Trophoblast cell (in vitro differentiated cells and primary cell): ENCODE measurements at regions not wholly inside any gene's neighbourhood (a gene's known extent, or its start where the extent isn't known, plus 50 kb on each side); places are given as distances from the start of the nearest gene placed in this dataset.

ENCODE experiments used
- DNase-seq, 2 donors: peaks; one replicate each; pipeline ENCODE4 v3.0.0-alpha.2; 2016
- H2AFZ ChIP-seq: 2 replicates; pipeline ENCODE4 v1.6.1; 2013; ENCODE audit warnings: low read length, moderate library complexity, mild to moderate bottlenecking; ENCODE audit not compliant: insufficient read depth, poor library complexity
- H2AK5ac ChIP-seq: 2 replicates; pipeline ENCODE4 v1.6.1; 2013; ENCODE audit warnings: mild to moderate bottlenecking, low read length
- H2BK120ac ChIP-seq: 2 replicates; pipeline ENCODE4 v1.6.1; 2013; ENCODE audit warnings: low read length, mild to moderate bottlenecking, moderate library complexity; ENCODE audit not compliant: insufficient read depth, poor library complexity
- H2BK12ac ChIP-seq: 2 replicates; pipeline ENCODE4 v1.6.1; 2013; ENCODE audit warnings: mild to moderate bottlenecking, low read length, moderate library complexity
- H2BK5ac ChIP-seq: 2 replicates; pipeline ENCODE4 v1.6.1; 2013; ENCODE audit warnings: low read length, low read depth, moderate library complexity, mild to moderate bottlenecking; ENCODE audit not compliant: poor library complexity
- H3K14ac ChIP-seq: 2 replicates; pipeline ENCODE4 v1.6.1; 2013; ENCODE audit warnings: mild to moderate bottlenecking, low read length
- H3K18ac ChIP-seq: 2 replicates; pipeline ENCODE4 v1.6.1; 2013; ENCODE audit warnings: mild to moderate bottlenecking, low read length
- H3K23ac ChIP-seq: 2 replicates; pipeline ENCODE4 v1.6.1; 2013; ENCODE audit warnings: low read length
- H3K27ac ChIP-seq: 2 replicates; pipeline ENCODE4 v1.5.1; 2013; ENCODE audit warnings: low read depth, mild to moderate bottlenecking, inconsistent platforms, low read length, moderate library complexity
- H3K27me3 ChIP-seq: 2 replicates; pipeline ENCODE4 v1.6.1; 2013; ENCODE audit warnings: inconsistent platforms, mild to moderate bottlenecking, low read length, moderate library complexity; ENCODE audit not compliant: insufficient read depth
- H3K36me3 ChIP-seq, 2 experiments: 1 replicate in 1 of 2; 2 replicates in 1 of 2; pipeline ENCODE4 v1.6.1; 2013; ENCODE audit warnings: low read length in 2 of 2, mild to moderate bottlenecking in 2 of 2, moderate library complexity in 1 of 2; ENCODE audit not compliant: insufficient read depth in 2 of 2, control insufficient read depth in 1 of 2
- H3K4ac ChIP-seq: 2 replicates; pipeline ENCODE4 v1.6.1; 2013; ENCODE audit warnings: low read depth, mild to moderate bottlenecking, low read length, moderate library complexity
- H3K4me1 ChIP-seq, 2 experiments: 1 replicate in 1 of 2; 2 replicates in 1 of 2; pipeline ENCODE4 v1.6.1; 2013; ENCODE audit warnings: low read length in 2 of 2, mild to moderate bottlenecking in 2 of 2, moderate library complexity in 1 of 2; ENCODE audit not compliant: insufficient read depth in 2 of 2, control insufficient read depth in 1 of 2
- H3K4me2 ChIP-seq: 2 replicates; pipeline ENCODE4 v1.6.1; 2013; ENCODE audit warnings: inconsistent platforms, mild to moderate bottlenecking, low read length, moderate library complexity
- H3K4me3 ChIP-seq: 2 replicates; pipeline ENCODE4 v1.5.1; 2013; ENCODE audit warnings: mild to moderate bottlenecking, low read depth, low read length, inconsistent platforms
- H3K79me1 ChIP-seq: one replicate; pipeline ENCODE4 v1.6.1; 2013; ENCODE audit warnings: low read length
- H3K79me2 ChIP-seq: 2 replicates; pipeline ENCODE4 v1.6.1; 2013; ENCODE audit warnings: low read length, mild to moderate bottlenecking; ENCODE audit not compliant: control insufficient read depth, insufficient read depth, poor library complexity
- H3K9ac ChIP-seq: 2 replicates; pipeline ENCODE4 v1.6.1; 2013; ENCODE audit warnings: mild to moderate bottlenecking, low read length
- H3K9me3 ChIP-seq: 2 replicates; pipeline ENCODE4 v1.6.1; 2013; ENCODE audit warnings: low read depth, mild to moderate bottlenecking, control low read depth, inconsistent platforms, low read length; ENCODE audit not compliant: insufficient read depth
- H4K12ac ChIP-seq: 2 replicates; pipeline ENCODE4 v1.6.1; 2013; ENCODE audit warnings: low read depth, mild to moderate bottlenecking, low read length, moderate library complexity
- H4K8ac ChIP-seq: 2 replicates; pipeline ENCODE4 v1.6.1; 2013; ENCODE audit warnings: low read depth, mild to moderate bottlenecking, low read length, moderate library complexity
- H4K91ac ChIP-seq: one replicate; pipeline ENCODE4 v1.6.1; 2013; ENCODE audit warnings: low read depth, mild to moderate bottlenecking, low read length, moderate library complexity
- WGBS: extraction: QIAGEN DNeasy Blood & Tissue Kit; methylation state at CpG from one replicate; pipeline ENCODE4 v1.1.7; 2013; ENCODE audit warnings: missing lambda C conversion rate; ENCODE audit not compliant: insufficient read length, insufficient coverage; ENCODE audit errors: extremely low coverage; 5-methylcytosine and 5-hydroxymethylcytosine counted together

- no peak overlapping the region for H3K4me3 ChIP-seq
- H2BK5ac ChIP-seq: no peak overlapping the region
- no peak overlapping the region for H3K4me2 ChIP-seq
- H2BK12ac ChIP-seq: no peak overlapping the region
- H4K12ac ChIP-seq: no peak overlapping the region
- H3K23ac ChIP-seq: no peak overlapping the region
- H3K9me3 ChIP-seq: no peaks in the 10 kb centered on the region
- H2AK5ac ChIP-seq: no peak overlapping the region
- H4K91ac ChIP-seq: no peak overlapping the region
- H3K4ac ChIP-seq: no peak overlapping the region
- H3K27ac ChIP-seq: no peak overlapping the region
- H3K27me3 ChIP-seq: no peaks in the 10 kb centered on the region
- H3K79me1 ChIP-seq: no peaks in the 10 kb centered on the region
- no peak overlapping the region for H3K9ac ChIP-seq
- no peak overlapping the region for H2AFZ ChIP-seq
- no peak overlapping the region for H3K14ac ChIP-seq
- peak in 1 of 2 donors; percentile 3 for DNase-seq
- no CpG with 5 or more reads among the region's 5 CpGs for WGBS
- no peaks in the 10 kb centered on the region for H3K36me3 ChIP-seq
- H2BK120ac ChIP-seq: no peak overlapping the region
- H3K18ac ChIP-seq: no peak overlapping the region
- H3K79me2 ChIP-seq: no peaks in the 10 kb centered on the region
- H3K4me1 ChIP-seq: no peaks in the 10 kb centered on the region
- H4K8ac ChIP-seq: no peak overlapping the region
Observed at GRCh38 chr4:115927382-115927781, 814.0 kb upstream of the NDST4 start.

GRCh38 chr4:115923152-115923551 is 809.7 kb upstream of the NDST4 start:
- Histone ChIP-seq H3K36me3 (no peaks in the 10 kb centered on the region), H3K18ac (no peak overlapping the region), H2AFZ (no peak overlapping the region), H3K23ac (no peak overlapping the region), H3K27ac (no peak overlapping the region), H2BK5ac (no peak overlapping the region), H3K79me1 (no peaks in the 10 kb centered on the region), H3K79me2 (no peaks in the 10 kb centered on the region), H4K12ac (no peak overlapping the region), H2BK120ac (no peak overlapping the region), H3K4me1 (no peaks in the 10 kb centered on the region), H3K9ac (no peak overlapping the region), H4K8ac (no peak overlapping the region), H4K91ac (no peak overlapping the region), H3K4me3 (no peak overlapping the region), H3K4ac (no peak overlapping the region), H2AK5ac (no peak overlapping the region), H3K27me3 (no peaks in the 10 kb centered on the region), H3K14ac (no peak overlapping the region), H2BK12ac (no peak overlapping the region), H3K4me2 (no peak overlapping the region), H3K9me3 (no peaks in the 10 kb centered on the region)
- DNase-seq: no peak
- no CpG with 5 or more reads among the region's 1 CpG for WGBS

- H3K4me3 ChIP-seq: no peak overlapping the region
- H3K79me2 ChIP-seq: no peaks in the 10 kb centered on the region
- no peak overlapping the region for H2BK120ac ChIP-seq
- no peak overlapping the region for H3K14ac ChIP-seq
- DNase-seq: no peak
- no peak overlapping the region for H4K12ac ChIP-seq
- no peak overlapping the region for H2AFZ ChIP-seq
- H3K23ac ChIP-seq: no peak overlapping the region
- no peak overlapping the region for H4K91ac ChIP-seq
- H3K9me3 ChIP-seq: no peaks in the 10 kb centered on the region
- H2AK5ac ChIP-seq: no peak overlapping the region
- H3K4ac ChIP-seq: no peak overlapping the region
- H3K9ac ChIP-seq: no peak overlapping the region
- H2BK5ac ChIP-seq: no peak overlapping the region
- no CpG with 5 or more reads among the region's 18 CpGs for WGBS
- no peaks in the 10 kb centered on the region for H3K36me3 ChIP-seq
- no peaks in the 10 kb centered on the region for H3K4me1 ChIP-seq
- no peak overlapping the region for H2BK12ac ChIP-seq
- no peak overlapping the region for H3K4me2 ChIP-seq
- H3K27ac ChIP-seq: no peak overlapping the region
- no peak overlapping the region for H3K18ac ChIP-seq
- no peak overlapping the region for H4K8ac ChIP-seq
- no peaks in the 10 kb centered on the region for H3K79me1 ChIP-seq
- no peaks in the 10 kb centered on the region for H3K27me3 ChIP-seq
Observed at GRCh38 chr4:115920637-115921036, 807.2 kb upstream of the NDST4 start.

- H2BK12ac ChIP-seq: no peak overlapping the region
- H3K79me1 ChIP-seq: no peaks in the 10 kb centered on the region
- no peaks in the 10 kb centered on the region for H3K9me3 ChIP-seq
- H3K79me2 ChIP-seq: no peaks in the 10 kb centered on the region
- no peak overlapping the region for H2BK5ac ChIP-seq
- no peak overlapping the region for H4K12ac ChIP-seq
- no peak overlapping the region for H4K8ac ChIP-seq
- no peak overlapping the region for H2AK5ac ChIP-seq
- no peak overlapping the region for H3K18ac ChIP-seq
- no peak overlapping the region for H3K27ac ChIP-seq
- no peaks in the 10 kb centered on the region for H3K36me3 ChIP-seq
- H3K4ac ChIP-seq: no peak overlapping the region
- H3K14ac ChIP-seq: no peak overlapping the region
- H3K4me1 ChIP-seq: no peaks in the 10 kb centered on the region
- no peak overlapping the region for H3K9ac ChIP-seq
- no peak overlapping the region for H2AFZ ChIP-seq
- no peak overlapping the region for H3K23ac ChIP-seq
- no peak overlapping the region for H3K4me3 ChIP-seq
- no peak for DNase-seq
- H4K91ac ChIP-seq: no peak overlapping the region
- H3K4me2 ChIP-seq: no peak overlapping the region
- no peaks in the 10 kb centered on the region for H3K27me3 ChIP-seq
- H2BK120ac ChIP-seq: no peak overlapping the region
Observed at GRCh38 chr4:115918149-115918548, 804.7 kb upstream of the NDST4 start.
